B cell (primary cell): ENCODE measurements at regions not wholly inside any gene's neighbourhood (a gene's known extent, or its start where the extent isn't known, plus 50 kb on each side); places are given as distances from the start of the nearest gene placed in this dataset.

Experiments
- ATAC-seq: fragments of 200-7000 bp; cut with Tn5 transposase; one replicate; pipeline ENCODE4 v1.10.0; 2021; ENCODE audit warnings: low read depth, mild to moderate bottlenecking, moderate number of reproducible peaks, moderate library complexity
- CTCF ChIA-PET: fragments of 350-600 bp; sonication (Branson Sonifier 250); formaldehyde crosslinking; loops from one replicate; lab custom pipeline; 2021; ENCODE audit warnings: antibody characterized with exemption, inconsistent platforms; lab: Charles Lee
- POLR2A ChIA-PET: fragments of 350-600 bp; sonication (Branson Sonifier 250); formaldehyde crosslinking; loops from one replicate; lab custom pipeline; 2021; ENCODE audit warnings: antibody characterized with exemption; lab: Charles Lee
- DNase-seq: peaks from one replicate; pipeline ENCODE4 v3.0.0; 2013
- H2AFZ ChIP-seq: 2 replicates; pipeline ENCODE4 v1.6.1; 2012; ENCODE audit warnings: mild to moderate bottlenecking, low read depth, low read length; ENCODE audit not compliant: insufficient read depth, poor library complexity, severe bottlenecking
- H3K27ac ChIP-seq, 2 donors: 1 replicate in 1 of 2; 2 replicates in 1 of 2; pipeline ENCODE4 v1.5.1; 2012 to 2013; ENCODE audit warnings: low read length in 2 of 2, mild to moderate bottlenecking in 2 of 2, moderate library complexity in 1 of 2
- H3K27me3 ChIP-seq, 4 experiments: fragments of 200-600 bp in 1 of 4; sonication (generic) in 1 of 4; replicated peaks in 1 of 4; 1 replicate in 2 of 4; 2 replicates in 2 of 4; pipeline versions ENCODE4 v1.6.1 to v1.7.0; 2013 to 2016; ENCODE audit warnings: low read length in 3 of 4, mild to moderate bottlenecking in 2 of 4, mixed read lengths in 1 of 4, moderate library complexity in 1 of 4; ENCODE audit not compliant: insufficient read depth in 4 of 4, control insufficient read depth in 3 of 4; ENCODE audit errors: control extremely low read depth in 1 of 4
- H3K36me3 ChIP-seq, 2 experiments: replicated peaks in 1 of 2; 1 replicate in 1 of 2; 2 replicates in 1 of 2; pipeline versions ENCODE4 v1.6.1 to v1.7.1; 2013; ENCODE audit warnings: low read length in 1 of 2; ENCODE audit not compliant: insufficient read depth in 2 of 2, control insufficient read depth in 1 of 2; ENCODE audit errors: control extremely low read depth in 1 of 2, extremely low read depth in 1 of 2
- H3K4me1 ChIP-seq, 2 donors: fragments of 200-600 bp in 1 of 2; sonication (generic) in 1 of 2; 1 replicate in 1 of 2; 2 replicates in 1 of 2; pipeline versions ENCODE4 v1.5.1 to v1.6.1; 2013 to 2017; ENCODE audit warnings: low read length in 2 of 2; ENCODE audit not compliant: control insufficient read depth in 2 of 2, insufficient read depth in 2 of 2
- H3K4me2 ChIP-seq: replicated peaks from 2 replicates; pipeline ENCODE3; 2012; ENCODE audit warnings: mild to moderate bottlenecking, low read depth, low read length; ENCODE audit not compliant: poor library complexity, severe bottlenecking
- H3K4me3 ChIP-seq, 5 experiments: fragments of 200-600 bp in 1 of 5; sonication (generic) in 1 of 5; 1 replicate in 3 of 5; 2 replicates in 2 of 5; pipeline versions ENCODE4 v1.5.1 to v1.7.0; 2011 to 2016; ENCODE audit warnings: low read length in 4 of 5, mild to moderate bottlenecking in 4 of 5, low read depth in 2 of 5, control low read depth in 1 of 5, moderate library complexity in 1 of 5; ENCODE audit not compliant: insufficient read depth in 1 of 5; ENCODE audit errors: control extremely low read depth in 1 of 5, extremely low read depth in 1 of 5
- H3K79me2 ChIP-seq: fragments of 200-600 bp; sonication (generic); one replicate; pipeline ENCODE4 v1.6.0; 2016; ENCODE audit warnings: low read length; ENCODE audit not compliant: control insufficient read depth, insufficient read depth
- H3K9ac ChIP-seq: fragments of 200-600 bp; sonication (generic); 2 replicates; pipeline ENCODE4 v1.6.1; 2017; ENCODE audit warnings: mild to moderate bottlenecking, low read length, moderate library complexity
- H3K9me3 ChIP-seq, 3 donors: one replicate each; pipeline versions ENCODE4 v1.6.1 to v1.7.1; 2013; ENCODE audit warnings: low read length in 2 of 3; ENCODE audit not compliant: control insufficient read depth in 2 of 3, insufficient read depth in 1 of 3; ENCODE audit errors: control extremely low read depth in 1 of 3
- H4K20me1 ChIP-seq: 2 replicates; pipeline ENCODE4 v1.6.0; 2012; ENCODE audit warnings: mild to moderate bottlenecking, low read length; ENCODE audit not compliant: insufficient read depth, control insufficient read depth, poor library complexity, severe bottlenecking
- H3K27ac Mint-ChIP-seq: one replicate; pipeline ENCODE4 v1.8.0; 2021; ENCODE audit warnings: mixed read lengths
- H3K27me3 Mint-ChIP-seq: one replicate; pipeline ENCODE4 v1.8.0; 2021; ENCODE audit warnings: mixed read lengths
- H3K4me1 Mint-ChIP-seq: one replicate; pipeline ENCODE4 v1.8.0; 2021; ENCODE audit warnings: mixed read lengths
- H3K4me3 Mint-ChIP-seq: one replicate; pipeline ENCODE4 v1.8.0; 2021; ENCODE audit warnings: mixed read lengths
- H3K9me3 Mint-ChIP-seq: one replicate; pipeline ENCODE4 v1.8.0; 2022; ENCODE audit warnings: mixed read lengths; ENCODE audit not compliant: insufficient read depth
- EZH2 ChIP-seq: IDR thresholded peaks from 2 replicates; pipeline ENCODE4 v1.6.1; 2012; ENCODE audit warnings: borderline replicate concordance, low read depth, mild to moderate bottlenecking, moderate library complexity, low read length; ENCODE audit not compliant: insufficient read depth, poor library complexity, severe bottlenecking
- WGBS: methylation state at CpG from one replicate; pipeline ENCODE4 v1.1.5; 2013; ENCODE audit warnings: missing lambda C conversion rate; ENCODE audit not compliant: insufficient coverage; 5-methylcytosine and 5-hydroxymethylcytosine counted together
- intact Hi-C: fragments of 100-400 bp; cut with micrococcal nuclease; formaldehyde crosslinking; loops from one replicate; pipeline ENCODE4 v1.10.0; 2022
- TF ChIP-seq, protein P1 (sequence below): fragments of 200-600 bp; IDR thresholded peaks from one replicate; pipeline ENCODE4 v1.8.0; 2022; ENCODE audit warnings: antibody characterized with exemption, mild to moderate bottlenecking

DNA sequence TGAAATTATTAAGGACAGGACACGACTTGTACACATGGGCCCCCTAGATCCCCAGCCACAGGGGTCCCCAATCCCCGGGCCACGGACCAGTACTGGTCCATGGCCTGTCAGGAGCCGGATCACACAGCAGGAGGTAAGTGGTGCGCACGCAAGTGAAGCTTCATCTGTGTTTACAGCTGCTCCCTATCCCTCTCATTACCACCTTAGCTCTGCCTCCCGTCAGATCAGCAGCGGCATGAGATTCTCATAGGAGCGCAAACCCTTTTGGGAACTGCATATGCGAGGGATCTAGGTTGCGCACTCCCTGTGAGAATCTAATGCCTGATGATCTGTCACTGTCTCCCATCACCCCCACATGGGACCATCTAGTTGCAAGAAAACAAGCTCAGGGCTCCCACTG, 137.8 kb upstream of the ZFHX3 start:
- ChIA-PET POLR2A (no interaction called here), CTCF (no interaction called here)
- Histone ChIP-seq H3K4me1 (no peaks in the 10 kb centered on the region), H3K4me2 (no peak overlapping the region), H3K36me3 (no peaks in the 10 kb centered on the region), H3K27me3 (no peaks in the 10 kb centered on the region), H3K9ac (no peak overlapping the region), H4K20me1 (no peaks in the 10 kb centered on the region), H3K27ac (no peak overlapping the region), H2AFZ (no peak overlapping the region), H3K79me2 (no peaks in the 10 kb centered on the region), H3K4me3 (no peak overlapping the region), H3K9me3 (no peaks in the 10 kb centered on the region)
- peaks cover 6% of the 10 kb centered on the region for H3K27me3 Mint-ChIP-seq
- TF ChIP-seq EZH2, result no peak
- TF ChIP-seq, protein P1, sequence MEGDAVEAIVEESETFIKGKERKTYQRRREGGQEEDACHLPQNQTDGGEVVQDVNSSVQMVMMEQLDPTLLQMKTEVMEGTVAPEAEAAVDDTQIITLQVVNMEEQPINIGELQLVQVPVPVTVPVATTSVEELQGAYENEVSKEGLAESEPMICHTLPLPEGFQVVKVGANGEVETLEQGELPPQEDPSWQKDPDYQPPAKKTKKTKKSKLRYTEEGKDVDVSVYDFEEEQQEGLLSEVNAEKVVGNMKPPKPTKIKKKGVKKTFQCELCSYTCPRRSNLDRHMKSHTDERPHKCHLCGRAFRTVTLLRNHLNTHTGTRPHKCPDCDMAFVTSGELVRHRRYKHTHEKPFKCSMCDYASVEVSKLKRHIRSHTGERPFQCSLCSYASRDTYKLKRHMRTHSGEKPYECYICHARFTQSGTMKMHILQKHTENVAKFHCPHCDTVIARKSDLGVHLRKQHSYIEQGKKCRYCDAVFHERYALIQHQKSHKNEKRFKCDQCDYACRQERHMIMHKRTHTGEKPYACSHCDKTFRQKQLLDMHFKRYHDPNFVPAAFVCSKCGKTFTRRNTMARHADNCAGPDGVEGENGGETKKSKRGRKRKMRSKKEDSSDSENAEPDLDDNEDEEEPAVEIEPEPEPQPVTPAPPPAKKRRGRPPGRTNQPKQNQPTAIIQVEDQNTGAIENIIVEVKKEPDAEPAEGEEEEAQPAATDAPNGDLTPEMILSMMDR, result no peak
- ATAC-seq (no peak), DNase-seq (no peak)
- 95% methylated on average over 9 of the region's 11 CpGs for WGBS
- H3K4me3 Mint-ChIP-seq, result no peak overlapping the region
- no peaks in the 10 kb centered on the region for H3K4me1 Mint-ChIP-seq
- H3K27ac Mint-ChIP-seq, result no peak overlapping the region
- intact Hi-C loops, result no loop called here
- H3K9me3 Mint-ChIP-seq, result no peaks in the 10 kb centered on the region

DNA sequence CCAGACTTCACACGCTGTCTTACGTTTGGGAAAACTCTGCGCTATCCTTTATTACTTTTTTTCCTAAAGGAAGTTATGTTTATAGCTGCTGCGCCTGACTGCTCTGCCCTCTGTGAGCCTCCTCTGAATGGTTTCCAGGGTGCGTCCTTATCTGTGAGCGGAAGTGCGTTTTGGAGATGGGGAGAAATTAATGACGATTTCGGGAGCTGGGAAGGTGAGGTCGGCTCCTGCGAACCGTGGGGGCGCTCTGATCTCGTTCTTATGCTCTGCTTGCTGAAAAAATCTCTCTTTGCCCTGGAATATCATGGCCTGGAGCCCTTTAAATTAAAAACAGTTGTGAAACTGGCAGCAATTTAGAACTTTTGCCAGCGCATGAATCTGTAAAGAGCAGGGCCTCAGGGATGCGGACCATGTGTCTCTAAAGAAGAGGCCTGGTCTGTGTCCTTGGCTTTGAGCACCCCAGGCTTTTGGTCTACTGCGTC, 135.7 kb upstream of the ZFHX3 start:
- Histone ChIP-seq H3K4me1 (no peaks in the 10 kb centered on the region), H3K27ac (no peak overlapping the region), H3K9me3 (no peaks in the 10 kb centered on the region), H3K36me3 (no peaks in the 10 kb centered on the region), H3K4me2 (no peak overlapping the region), H2AFZ (no peak overlapping the region), H3K27me3 (no peaks in the 10 kb centered on the region), H3K9ac (no peak overlapping the region), H3K79me2 (no peaks in the 10 kb centered on the region), H3K4me3 (no peak overlapping the region), H4K20me1 (no peaks in the 10 kb centered on the region)
- 85% methylated on average over 12 of the region's 17 CpGs for WGBS
- Mint-ChIP-seq H3K27me3 (peaks cover 3% of the 10 kb centered on the region), H3K27ac (no peak overlapping the region), H3K4me3 (no peak overlapping the region), H3K9me3 (no peaks in the 10 kb centered on the region), H3K4me1 (no peaks in the 10 kb centered on the region)
- no peak for ATAC-seq
- TF ChIP-seq, protein P1, result no peak
- no peak for TF ChIP-seq EZH2
- intact Hi-C loops, result no loop called here
- ChIA-PET CTCF (no interaction called here), POLR2A (no interaction called here)
- no peak for DNase-seq
